Loucy (cell line): ENCODE measurements at regions not wholly inside any gene's neighbourhood (a gene's known extent, or its start where the extent isn't known, plus 50 kb on each side); places are given as distances from the start of the nearest gene placed in this dataset.

Experiments used
- EZH2phosphoT487 ChIP-seq: fragments of 200-600 bp; IDR thresholded peaks from 2 replicates; pipeline ENCODE4 v1.6.1; 2018; ENCODE audit warnings: antibody characterized with exemption, mild to moderate bottlenecking, moderate library complexity, borderline replicate concordance
- TF ChIP-seq, protein P1 (sequence below): fragments of 200-600 bp; sonication (generic); conservative IDR thresholded peaks from 2 replicates; pipeline ENCODE4 v1.5.1; 2014; ENCODE audit warnings: mild to moderate bottlenecking, antibody characterized with exemption, low read length

DNA sequence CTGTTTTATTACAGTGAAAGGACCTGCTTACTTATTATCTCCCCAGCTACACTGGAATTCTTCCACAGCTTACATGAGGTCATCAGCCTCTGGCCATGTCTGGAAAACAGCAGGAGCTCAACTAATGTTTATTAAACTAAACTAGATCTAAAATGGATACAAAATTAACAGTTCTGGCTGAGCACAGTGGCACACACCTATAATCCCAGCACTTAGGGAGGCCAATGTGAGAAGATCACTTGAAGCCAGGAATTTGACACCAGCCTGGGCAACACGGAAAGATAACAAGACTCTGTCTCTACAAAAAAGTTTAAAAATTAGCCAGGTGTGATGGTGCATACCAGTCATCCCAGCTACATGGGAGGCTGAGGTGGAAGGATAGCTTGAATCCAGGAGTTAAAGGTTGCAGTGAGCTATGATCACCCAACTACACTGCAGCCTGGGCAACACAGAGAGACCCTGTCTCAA, 220.8 kb upstream of the MARCKS start:
- TF ChIP-seq, protein P1, sequence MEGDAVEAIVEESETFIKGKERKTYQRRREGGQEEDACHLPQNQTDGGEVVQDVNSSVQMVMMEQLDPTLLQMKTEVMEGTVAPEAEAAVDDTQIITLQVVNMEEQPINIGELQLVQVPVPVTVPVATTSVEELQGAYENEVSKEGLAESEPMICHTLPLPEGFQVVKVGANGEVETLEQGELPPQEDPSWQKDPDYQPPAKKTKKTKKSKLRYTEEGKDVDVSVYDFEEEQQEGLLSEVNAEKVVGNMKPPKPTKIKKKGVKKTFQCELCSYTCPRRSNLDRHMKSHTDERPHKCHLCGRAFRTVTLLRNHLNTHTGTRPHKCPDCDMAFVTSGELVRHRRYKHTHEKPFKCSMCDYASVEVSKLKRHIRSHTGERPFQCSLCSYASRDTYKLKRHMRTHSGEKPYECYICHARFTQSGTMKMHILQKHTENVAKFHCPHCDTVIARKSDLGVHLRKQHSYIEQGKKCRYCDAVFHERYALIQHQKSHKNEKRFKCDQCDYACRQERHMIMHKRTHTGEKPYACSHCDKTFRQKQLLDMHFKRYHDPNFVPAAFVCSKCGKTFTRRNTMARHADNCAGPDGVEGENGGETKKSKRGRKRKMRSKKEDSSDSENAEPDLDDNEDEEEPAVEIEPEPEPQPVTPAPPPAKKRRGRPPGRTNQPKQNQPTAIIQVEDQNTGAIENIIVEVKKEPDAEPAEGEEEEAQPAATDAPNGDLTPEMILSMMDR, result no peak
- TF ChIP-seq EZH2phosphoT487, result no peak
